Inferior parietal cortex (tissue), 1 donor: ENCODE measurements at regions not wholly inside any gene's neighbourhood (a gene's known extent, or its start where the extent isn't known, plus 50 kb on each side); places are given as distances from the start of the nearest gene placed in this dataset.

ENCODE experiments used
- DNase-seq: peaks from one replicate; pipeline ENCODE4 v3.0.0-alpha.2; 2016; ENCODE audit errors: extremely low spot score

GRCh38 chr18:11553098-11553940 lies 56.1 kb upstream of the SLC35G4 start:
- peak; percentile 74 for DNase-seq

DNA sequence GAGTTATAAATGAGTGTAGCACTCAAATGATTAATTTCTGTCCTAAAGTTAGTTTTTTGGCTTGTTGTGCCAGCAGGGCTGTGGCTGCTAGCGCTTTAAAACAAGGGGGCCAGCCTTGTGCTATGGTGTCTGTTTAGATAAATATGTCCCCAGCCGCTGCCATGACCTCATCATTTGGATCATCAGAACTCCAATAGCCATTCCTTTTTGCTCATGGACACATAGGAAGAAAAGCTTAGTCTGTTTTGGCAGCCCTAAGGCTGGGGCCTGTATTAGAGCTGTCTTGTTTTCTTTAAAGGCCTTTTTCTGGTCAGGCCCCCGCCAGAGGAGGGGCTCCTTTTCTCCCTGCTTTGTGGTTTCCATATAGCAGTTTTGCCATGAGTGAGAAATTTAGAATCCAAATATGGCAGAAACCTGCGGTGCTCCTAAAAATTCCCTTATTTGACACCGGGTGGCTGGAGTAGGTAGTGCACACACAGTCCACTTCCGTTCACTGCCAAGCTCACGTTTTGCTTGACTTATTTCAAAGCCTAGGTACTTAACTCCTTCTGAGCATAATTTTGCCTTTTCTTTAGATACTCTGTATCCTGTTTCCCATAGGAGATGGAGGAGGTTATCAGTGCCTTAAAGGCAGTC lies 60.4 kb upstream of the SLC35G4 start:
- DNase-seq = no peak

- no peak for DNase-seq
These were observed 61.0 kb upstream of the SLC35G4 start for GRCh38 chr18:11548396-11548795.

DNA sequence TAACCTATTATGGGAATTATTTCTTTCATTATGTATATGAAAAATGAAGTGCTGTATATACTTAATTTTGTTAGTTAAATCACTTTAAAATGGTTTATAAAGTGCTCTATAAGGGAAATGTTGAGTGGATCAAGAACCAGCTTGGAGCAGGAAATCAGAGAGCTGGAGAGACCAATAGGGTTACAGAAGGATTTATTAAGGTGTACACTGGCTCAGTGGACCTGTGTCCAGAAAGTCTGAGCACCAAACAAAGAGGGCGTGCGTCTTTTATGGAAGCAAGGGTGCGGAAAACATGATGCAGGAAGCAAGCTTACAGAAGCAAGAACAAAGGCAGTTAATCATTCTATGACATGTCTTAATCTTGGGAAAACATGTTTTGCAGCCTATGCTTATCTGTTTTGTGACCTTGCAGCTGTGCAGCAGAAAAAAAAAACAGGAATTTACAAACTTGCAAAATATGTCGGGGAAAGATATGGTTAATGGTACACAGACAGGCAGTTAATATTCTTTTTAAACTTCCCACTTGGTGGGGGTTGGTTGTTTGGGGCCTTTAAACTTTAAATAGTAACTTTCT lies 65.2 kb upstream of the SLC35G4 start:
- no peak for DNase-seq

GRCh38 chr18:11541179-11541578 lies 68.2 kb upstream of the SLC35G4 start:
- DNase-seq = no peak

DNA sequence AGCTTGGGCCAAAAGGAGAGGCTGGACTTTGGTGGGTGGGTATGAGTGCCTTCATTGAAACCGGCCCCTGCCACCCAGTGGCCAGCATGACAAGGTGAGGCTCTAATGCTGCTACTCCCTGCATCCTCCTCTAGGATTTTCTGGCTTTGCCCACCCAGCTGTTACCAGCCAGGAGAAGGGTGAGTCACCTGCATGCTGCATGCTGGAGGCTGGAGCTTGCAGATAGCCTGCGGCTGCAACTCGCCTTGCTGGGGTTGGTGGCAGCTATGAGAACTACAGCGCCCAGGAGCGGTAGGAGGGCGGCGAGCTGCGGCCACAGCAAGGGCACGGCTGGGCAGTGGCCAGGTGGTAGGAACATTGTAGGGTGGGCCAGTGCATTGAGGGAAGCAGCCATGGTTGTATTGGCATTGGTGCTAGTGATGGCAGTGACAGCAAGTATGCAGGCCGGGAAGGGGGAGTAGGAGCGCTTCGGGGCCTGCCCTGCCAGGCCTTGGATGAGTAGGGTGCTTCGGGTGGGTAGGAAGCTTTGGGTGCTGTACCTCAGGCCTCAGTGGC lies 75.4 kb upstream of the SLC35G4 start:
- no peak for DNase-seq

- no peak for DNase-seq
These were observed 75.9 kb upstream of the SLC35G4 start for GRCh38 chr18:11533513-11533890.

DNA sequence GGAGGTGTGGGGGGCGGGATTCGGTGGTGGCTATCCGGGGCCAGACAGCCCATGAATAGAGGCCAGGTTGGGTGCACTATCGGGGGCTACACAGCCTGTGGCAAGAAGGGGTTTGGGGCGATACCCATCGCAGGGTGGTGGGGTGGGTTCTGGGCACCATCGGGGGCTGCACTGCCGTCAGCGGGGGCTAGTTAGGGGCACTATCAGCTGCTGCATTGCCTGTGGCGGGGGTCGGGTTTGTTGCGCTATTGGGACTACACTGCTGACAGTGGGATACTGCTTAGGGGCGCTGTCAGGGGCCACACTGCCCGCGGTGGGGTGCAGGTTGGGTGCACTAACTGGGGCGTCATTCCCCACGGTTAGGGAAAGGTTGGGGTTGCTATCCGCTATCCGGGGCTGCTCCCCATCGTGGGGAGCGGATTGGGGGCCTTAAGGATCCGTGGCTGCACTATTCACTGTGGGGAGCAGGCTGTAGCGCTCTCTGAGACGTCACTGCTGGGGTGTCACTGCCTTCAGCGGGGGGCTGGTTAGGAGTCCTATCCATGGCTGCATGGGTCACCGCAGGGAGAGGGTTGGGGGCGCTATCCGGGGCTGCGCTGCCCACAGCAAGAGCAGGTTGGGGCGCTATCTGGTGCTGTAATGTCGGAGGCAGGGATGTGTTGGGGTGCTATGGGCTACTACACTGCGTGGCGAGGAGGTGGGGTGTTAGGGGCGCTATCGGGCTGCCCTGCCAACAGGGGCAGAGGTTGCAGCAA lies 76.5 kb upstream of the SLC35G4 start:
- DNase-seq = no peak

DNA sequence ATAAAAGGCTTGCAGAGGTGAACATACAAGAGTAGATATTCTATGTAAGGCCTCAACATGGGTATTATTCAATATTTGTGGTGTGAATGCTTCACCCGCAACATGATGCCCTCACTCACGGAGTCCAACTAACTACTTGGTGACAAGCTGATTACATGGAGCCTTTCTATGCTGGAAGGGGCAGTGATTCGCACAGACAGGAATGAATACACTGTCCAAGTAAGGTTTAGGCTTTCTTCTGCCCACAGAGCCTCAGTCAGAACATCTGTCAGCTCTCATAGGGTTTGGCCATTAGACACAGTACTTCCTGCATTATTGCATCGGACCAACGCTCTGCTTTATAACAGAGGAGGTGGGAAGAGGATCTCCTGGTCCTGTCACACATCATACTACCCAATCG lies 80.3 kb upstream of the SLC35G4 start:
- no peak for DNase-seq

GRCh38 chr18:11526675-11527074 lies 82.7 kb upstream of the SLC35G4 start:
- DNase-seq = no peak

GRCh38 chr18:11523804-11524203 lies 85.6 kb upstream of the SLC35G4 start:
- DNase-seq = no peak

DNA sequence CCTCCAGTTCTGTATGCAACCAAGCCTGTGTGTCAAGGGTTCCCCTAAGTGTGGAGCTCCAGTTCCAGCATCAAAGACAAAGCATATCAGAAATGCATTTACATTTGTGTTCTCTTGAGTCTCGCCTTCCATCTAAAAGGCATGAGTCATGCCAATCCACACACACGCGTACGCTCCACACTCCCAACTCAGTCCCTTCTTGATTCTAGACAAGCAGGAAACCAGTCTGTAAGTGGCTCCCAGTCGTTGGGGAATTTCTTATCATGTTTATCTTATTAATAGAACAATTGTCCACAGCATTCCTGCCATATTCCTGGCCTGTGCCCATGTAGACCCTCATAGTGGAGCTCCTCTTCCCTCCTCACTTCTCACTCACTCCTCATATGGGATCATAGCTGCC lies 86.4 kb upstream of the SLC35G4 start:
- DNase-seq = no peak

DNA sequence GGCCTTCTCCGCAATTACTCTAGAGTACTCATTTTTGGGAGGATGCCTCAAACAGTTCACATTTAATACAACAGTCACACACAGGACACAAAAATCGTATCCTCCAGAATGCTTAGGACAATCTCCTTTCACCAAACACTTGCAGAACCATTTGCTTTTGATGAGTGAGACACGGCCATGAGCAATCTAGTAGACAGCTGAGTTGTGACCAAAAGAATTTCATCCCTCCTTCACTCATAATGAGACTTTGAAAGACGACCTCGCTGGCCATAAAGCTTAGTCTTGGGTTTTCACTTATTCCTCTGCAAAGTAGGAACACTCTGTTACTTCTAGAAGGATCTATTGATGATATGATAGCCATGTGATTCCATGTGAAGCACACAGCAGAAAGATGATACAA lies 87.5 kb upstream of the SLC35G4 start:
- DNase-seq = no peak

GRCh38 chr18:11520536-11520935 lies 88.9 kb upstream of the SLC35G4 start:
- DNase-seq = no peak

DNA sequence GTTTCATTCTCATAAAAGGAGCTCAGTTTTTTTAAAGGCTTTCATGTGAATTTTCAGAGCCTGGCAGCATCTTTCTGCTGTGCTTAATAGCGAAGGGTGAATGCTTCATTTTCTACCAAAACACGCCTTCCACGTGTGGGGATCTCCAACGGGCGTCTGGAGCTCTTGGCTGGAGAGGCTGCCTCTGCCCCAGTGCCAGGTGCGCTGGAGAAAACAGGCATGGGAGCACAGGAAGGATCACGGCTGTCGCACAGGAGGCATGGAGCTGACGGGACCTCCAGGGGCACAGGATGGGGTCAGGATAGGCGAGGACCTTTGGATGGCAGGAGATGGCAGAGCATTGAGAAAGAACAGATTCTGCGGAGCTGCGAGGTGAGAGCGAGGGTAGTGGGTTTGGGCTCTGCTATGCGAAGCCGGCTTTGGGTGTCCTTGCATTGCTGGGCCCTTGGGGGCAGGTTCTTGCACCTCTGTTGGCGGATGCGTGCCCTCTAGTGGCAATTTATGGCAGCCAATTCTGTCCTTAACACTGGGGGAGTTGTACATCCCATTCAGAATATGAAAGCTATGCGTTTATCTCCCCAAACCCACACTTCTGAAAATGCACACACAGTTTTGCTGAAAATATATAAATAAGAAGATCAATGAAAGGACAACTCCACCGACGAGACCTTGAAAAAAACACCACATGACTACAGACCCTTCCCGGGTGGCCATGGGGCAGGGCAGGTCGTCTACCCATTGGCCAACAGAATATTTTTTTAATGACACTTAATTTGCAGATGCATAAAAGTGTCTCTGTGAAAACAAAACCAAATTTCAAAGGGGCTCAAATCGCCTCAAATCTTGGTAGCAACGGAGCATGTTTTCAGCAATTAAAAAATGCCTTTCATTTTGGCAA lies 90.4 kb upstream of the SLC35G4 start:
- DNase-seq = peak; percentile 40

GRCh38 chr18:11517704-11518103 lies 91.7 kb upstream of the SLC35G4 start:
- no peak for DNase-seq

DNA sequence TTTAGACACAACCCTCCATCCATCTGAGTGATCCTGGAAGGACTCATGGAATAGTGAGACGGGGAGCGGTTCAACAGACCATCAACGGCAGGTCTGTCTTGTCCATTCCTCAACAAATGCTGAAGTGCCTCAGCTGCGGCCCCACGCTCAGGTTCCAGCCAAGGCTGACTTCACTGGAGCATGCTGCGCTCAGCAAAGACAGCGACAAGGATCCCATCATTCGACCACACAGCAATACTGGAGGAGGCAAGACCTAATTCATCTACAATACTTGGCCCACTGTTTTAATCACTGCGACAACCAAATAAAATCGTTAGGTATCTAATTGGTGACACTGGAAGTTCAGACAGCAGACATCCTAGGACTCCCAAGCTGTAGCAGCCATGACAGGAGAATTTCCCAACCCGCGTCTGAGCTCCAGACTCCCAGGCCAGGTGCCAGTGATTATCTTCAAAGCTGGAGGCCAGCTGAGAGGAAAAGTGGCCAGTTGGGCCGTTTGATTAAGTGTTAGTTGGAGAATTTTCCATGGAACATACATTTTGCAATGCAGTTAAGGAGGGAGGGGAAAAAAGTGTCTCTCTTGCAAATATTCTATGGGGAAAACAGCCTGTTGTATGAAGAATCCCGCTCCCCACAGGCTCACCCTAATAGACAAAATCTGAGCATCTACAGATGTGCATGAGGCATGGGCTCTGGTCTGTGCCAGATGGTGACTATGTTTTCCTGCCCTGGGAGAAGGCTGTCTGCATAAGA lies 92.5 kb upstream of the SLC35G4 start:
- DNase-seq = no peak

DNA sequence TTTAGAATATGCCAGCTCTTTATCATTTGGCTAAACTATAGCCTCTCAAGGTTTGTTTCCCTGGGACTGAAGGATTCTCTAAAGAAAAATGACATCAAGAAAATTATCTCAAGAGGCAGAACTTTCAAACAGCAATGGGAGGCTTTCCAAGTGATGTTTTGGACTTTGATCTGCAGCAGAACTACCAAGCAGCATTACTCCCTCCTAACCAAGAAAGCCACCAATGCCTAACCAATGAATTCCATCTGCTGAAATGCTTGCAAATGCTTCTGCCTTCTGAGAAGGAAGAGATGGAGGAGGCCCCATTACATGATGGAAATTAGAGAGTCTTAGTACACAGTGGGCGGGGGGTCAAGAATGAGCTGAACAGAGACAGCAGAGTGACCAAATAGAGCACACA lies 95.1 kb upstream of the SLC35G4 start:
- no peak for DNase-seq

DNA sequence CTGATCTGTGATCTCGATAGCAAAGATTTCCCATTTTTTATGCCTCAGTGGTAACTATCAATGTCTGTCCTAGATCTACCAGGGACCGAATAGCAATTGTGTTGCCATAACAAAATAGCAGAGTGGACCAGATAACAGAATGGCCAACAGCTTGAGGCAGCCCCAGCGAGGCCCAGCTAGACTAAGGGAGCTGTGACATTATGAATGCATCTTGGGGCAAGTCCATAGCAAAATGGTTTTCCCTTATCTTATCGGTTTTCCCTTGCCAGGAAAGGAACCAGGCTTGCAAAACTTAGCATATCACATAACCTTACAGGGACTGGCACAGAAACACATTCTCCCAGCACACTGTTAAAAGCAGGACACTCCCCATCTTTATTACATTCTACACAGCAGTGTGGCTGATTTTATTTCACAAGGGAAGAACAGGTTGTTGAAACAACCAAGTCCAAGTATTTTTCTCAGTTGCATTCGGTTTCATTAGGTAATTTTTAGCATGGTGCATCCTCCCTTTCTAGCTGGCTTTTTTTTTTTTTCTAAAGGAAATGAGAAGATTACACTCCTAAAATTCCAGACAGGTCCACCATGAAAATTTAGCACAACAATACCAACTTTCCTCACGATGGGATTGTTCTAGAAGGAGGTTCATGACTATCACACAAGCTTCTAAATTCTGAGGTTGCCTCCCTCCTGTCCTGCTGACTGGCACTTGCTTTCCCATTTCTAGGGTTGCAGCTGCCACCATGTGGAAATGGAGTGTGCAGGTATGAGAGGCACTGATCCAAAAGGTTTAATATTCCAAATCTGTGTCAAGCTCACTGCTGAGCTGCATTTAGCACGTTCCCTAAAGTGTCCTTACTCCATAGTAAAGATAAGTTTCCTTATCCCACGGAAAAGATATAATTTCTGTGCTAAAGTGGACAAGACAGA lies 97.0 kb upstream of the SLC35G4 start:
- no peak for DNase-seq
